ENCODE measurements at regions not wholly inside any gene's neighbourhood (a gene's known extent, or its start where the extent isn't known, plus 50 kb on each side); places are given as distances from the start of the nearest gene placed in this dataset.

GRCh38 chr10:107715565-107715964 lies 551.1 kb upstream of the SORCS1 start:
- Mint-ChIP-seq H3K27me3 (no peaks in the 10 kb centered on the region), H3K27ac (no peak overlapping the region), H3K36me3 (ENCODE audit: low read depth) (no peaks in the 10 kb centered on the region), H3K4me1 (no peaks in the 10 kb centered on the region), H3K4me3 (no peak overlapping the region), H3K9me3 (peaks cover 11% of the 10 kb centered on the region)
- DNase-seq: no peak
- intact Hi-C loops (cut with micrococcal nuclease): no loop called here

- H3K27me3 Mint-ChIP-seq: no peaks in the 10 kb centered on the region
- H3K36me3 Mint-ChIP-seq (ENCODE audit: low read depth): no peaks in the 10 kb centered on the region
Observed at GRCh38 chr10:107708981-107709380, 544.5 kb upstream of the SORCS1 start.

GRCh38 chr10:107706096-107706725 lies 541.7 kb upstream of the SORCS1 start:
- Mint-ChIP-seq H3K27ac (no peak overlapping the region), H3K9me3 (peaks cover 7% of the 10 kb centered on the region), H3K4me3 (no peak overlapping the region), H3K4me1 (no peaks in the 10 kb centered on the region), H3K36me3 (ENCODE audit: low read depth) (no peaks in the 10 kb centered on the region), H3K27me3 (no peaks in the 10 kb centered on the region)
- intact Hi-C loops (cut with micrococcal nuclease): no loop called here
- no peak for DNase-seq

More at GRCh38 chr10:107708981-107709380, 544.5 kb upstream of the SORCS1 start:
- intact Hi-C loops (cut with micrococcal nuclease): no loop called here
- peaks cover 11% of the 10 kb centered on the region for H3K9me3 Mint-ChIP-seq
- DNase-seq: no peak
- no peak overlapping the region for H3K4me3 Mint-ChIP-seq
- no peaks in the 10 kb centered on the region for H3K4me1 Mint-ChIP-seq
- no peak overlapping the region for H3K27ac Mint-ChIP-seq

- H3K4me3 Mint-ChIP-seq: no peak overlapping the region
Observed at GRCh38 chr10:107701943-107702342, 537.4 kb upstream of the SORCS1 start.

GRCh38 chr10:107692072-107692471 lies 527.6 kb upstream of the SORCS1 start:
- Mint-ChIP-seq H3K4me3 (no peak overlapping the region), H3K9me3 (peaks cover 4% of the 10 kb centered on the region), H3K27ac (no peak overlapping the region), H3K36me3 (ENCODE audit: low read depth) (no peaks in the 10 kb centered on the region), H3K27me3 (no peaks in the 10 kb centered on the region), H3K4me1 (no peaks in the 10 kb centered on the region)
- intact Hi-C loops (cut with micrococcal nuclease): no loop called here
- DNase-seq: no peak

More at GRCh38 chr10:107701943-107702342, 537.4 kb upstream of the SORCS1 start:
- no peaks in the 10 kb centered on the region for H3K27me3 Mint-ChIP-seq
- H3K9me3 Mint-ChIP-seq: no peaks in the 10 kb centered on the region
- H3K4me1 Mint-ChIP-seq: no peaks in the 10 kb centered on the region
- H3K36me3 Mint-ChIP-seq (ENCODE audit: low read depth): no peaks in the 10 kb centered on the region
- intact Hi-C loops (cut with micrococcal nuclease): no loop called here
- H3K27ac Mint-ChIP-seq: no peak overlapping the region
- DNase-seq: no peak

GRCh38 chr10:107689323-107689722 lies 524.8 kb upstream of the SORCS1 start:
- peaks cover 4% of the 10 kb centered on the region for H3K9me3 Mint-ChIP-seq
- H3K4me3 Mint-ChIP-seq: no peak overlapping the region
- no peaks in the 10 kb centered on the region for H3K36me3 Mint-ChIP-seq (ENCODE audit: low read depth)
- DNase-seq: no peak
- intact Hi-C loops (cut with micrococcal nuclease): no loop called here
- no peaks in the 10 kb centered on the region for H3K27me3 Mint-ChIP-seq
- no peak overlapping the region for H3K27ac Mint-ChIP-seq
- no peaks in the 10 kb centered on the region for H3K4me1 Mint-ChIP-seq

- no peaks in the 10 kb centered on the region for H3K36me3 Mint-ChIP-seq (ENCODE audit: low read depth)
- no peaks in the 10 kb centered on the region for H3K27me3 Mint-ChIP-seq
- no peak overlapping the region for H3K4me3 Mint-ChIP-seq
- H3K9me3 Mint-ChIP-seq: no peaks in the 10 kb centered on the region
- H3K27ac Mint-ChIP-seq: no peak overlapping the region
- no peaks in the 10 kb centered on the region for H3K4me1 Mint-ChIP-seq
- DNase-seq: no peak
- intact Hi-C loops (cut with micrococcal nuclease): no loop called here
Observed at GRCh38 chr10:107687701-107688100, 523.2 kb upstream of the SORCS1 start.

- DNase-seq: no peak
- no peak overlapping the region for H3K4me3 Mint-ChIP-seq
- H3K27me3 Mint-ChIP-seq: no peaks in the 10 kb centered on the region
- no peak overlapping the region for H3K27ac Mint-ChIP-seq
- H3K4me1 Mint-ChIP-seq: no peaks in the 10 kb centered on the region
- no peaks in the 10 kb centered on the region for H3K36me3 Mint-ChIP-seq (ENCODE audit: low read depth)
- no peaks in the 10 kb centered on the region for H3K9me3 Mint-ChIP-seq
- intact Hi-C loops (cut with micrococcal nuclease): no loop called here
Observed at GRCh38 chr10:107686095-107686494, 521.6 kb upstream of the SORCS1 start.

GRCh38 chr10:107671960-107672359 lies 507.5 kb upstream of the SORCS1 start:
- Mint-ChIP-seq H3K4me3 (no peak overlapping the region), H3K36me3 (ENCODE audit: low read depth) (no peaks in the 10 kb centered on the region), H3K27me3 (no peaks in the 10 kb centered on the region), H3K9me3 (peaks cover 3% of the 10 kb centered on the region), H3K27ac (no peak overlapping the region), H3K4me1 (no peaks in the 10 kb centered on the region)
- intact Hi-C loops (cut with micrococcal nuclease): no loop called here
- DNase-seq: no peak

- Mint-ChIP-seq H3K27me3 (no peaks in the 10 kb centered on the region), H3K4me3 (no peak overlapping the region)
Observed at GRCh38 chr10:107666214-107666613, 501.7 kb upstream of the SORCS1 start.

GRCh38 chr10:107665459-107665858 lies 501.0 kb upstream of the SORCS1 start:
- H3K27ac Mint-ChIP-seq: no peak overlapping the region
- no peaks in the 10 kb centered on the region for H3K27me3 Mint-ChIP-seq
- H3K4me1 Mint-ChIP-seq: no peaks in the 10 kb centered on the region
- peaks cover 9% of the 10 kb centered on the region for H3K9me3 Mint-ChIP-seq
- no peaks in the 10 kb centered on the region for H3K36me3 Mint-ChIP-seq (ENCODE audit: low read depth)
- H3K4me3 Mint-ChIP-seq: no peak overlapping the region
- intact Hi-C loops (cut with micrococcal nuclease): no loop called here
- no peak for DNase-seq

More at GRCh38 chr10:107666214-107666613, 501.7 kb upstream of the SORCS1 start:
- peaks cover 9% of the 10 kb centered on the region for H3K9me3 Mint-ChIP-seq
- no peak overlapping the region for H3K27ac Mint-ChIP-seq
- H3K4me1 Mint-ChIP-seq: no peaks in the 10 kb centered on the region
- H3K36me3 Mint-ChIP-seq (ENCODE audit: low read depth): no peaks in the 10 kb centered on the region
- DNase-seq: no peak
- intact Hi-C loops (cut with micrococcal nuclease): no loop called here

- Mint-ChIP-seq H3K9me3 (peaks cover 5% of the 10 kb centered on the region), H3K36me3 (ENCODE audit: low read depth) (no peaks in the 10 kb centered on the region), H3K4me1 (peaks cover 4% of the 10 kb centered on the region), H3K4me3 (no peak overlapping the region), H3K27ac (no peak overlapping the region), H3K27me3 (no peaks in the 10 kb centered on the region)
- intact Hi-C loops (cut with micrococcal nuclease): no loop called here
- no peak for DNase-seq
Observed at GRCh38 chr10:107657851-107658250, 493.3 kb upstream of the SORCS1 start.

GRCh38 chr10:107656932-107657331 lies 492.4 kb upstream of the SORCS1 start:
- H3K36me3 Mint-ChIP-seq (ENCODE audit: low read depth): no peaks in the 10 kb centered on the region
- no peaks in the 10 kb centered on the region for H3K27me3 Mint-ChIP-seq
- no peak for DNase-seq
- no peak overlapping the region for H3K27ac Mint-ChIP-seq
- intact Hi-C loops (cut with micrococcal nuclease): no loop called here
- H3K4me3 Mint-ChIP-seq: no peak overlapping the region
- peaks cover 5% of the 10 kb centered on the region for H3K9me3 Mint-ChIP-seq
- H3K4me1 Mint-ChIP-seq: peaks cover 4% of the 10 kb centered on the region

- Mint-ChIP-seq H3K4me3 (peak overlapping the region; percentile 63), H3K4me1 (peaks cover 4% of the 10 kb centered on the region), H3K9me3 (no peaks in the 10 kb centered on the region), H3K27ac (no peak overlapping the region), H3K36me3 (ENCODE audit: low read depth) (no peaks in the 10 kb centered on the region), H3K27me3 (no peaks in the 10 kb centered on the region)
- intact Hi-C loops (cut with micrococcal nuclease): no loop called here
- peak; percentile 57 for DNase-seq
Observed at GRCh38 chr10:107653832-107654287, 489.4 kb upstream of the SORCS1 start.

- Mint-ChIP-seq H3K4me3 (no peak overlapping the region), H3K4me1 (peaks cover 4% of the 10 kb centered on the region), H3K27ac (no peak overlapping the region), H3K27me3 (no peaks in the 10 kb centered on the region), H3K9me3 (no peaks in the 10 kb centered on the region), H3K36me3 (ENCODE audit: low read depth) (no peaks in the 10 kb centered on the region)
- intact Hi-C loops (cut with micrococcal nuclease): no loop called here
- DNase-seq: no peak
Observed at GRCh38 chr10:107650939-107651338, 486.4 kb upstream of the SORCS1 start.

All from activated CD4-positive, alpha-beta T cell treated with anti-CD3 and anti-CD28 coated beads, Interleukin-2, amount 10 ng/mL, durations not matched to agents 24 days and 14 days (primary cell).